BLaER1 treated with 17β-estradiol and CSF1 and Interleukin-3, amounts not matched to agents 10 nM and 100 nM (cell line): ENCODE measurements at regions not wholly inside any gene's neighbourhood (a gene's known extent, or its start where the extent isn't known, plus 50 kb on each side); places are given as distances from the start of the nearest gene placed in this dataset.

ENCODE experiments used
- H3K27ac ChIP-seq, 11 experiments: shearing (Covaris generic); formaldehyde crosslinking; 2 replicates each; pipeline ENCODE4 v1.8.1; 2022
- H3K27me3 ChIP-seq, 11 experiments: shearing (Covaris generic); formaldehyde crosslinking; 2 replicates each; pipeline ENCODE4 v1.8.1; 2022
- H3K36me3 ChIP-seq, 11 experiments: shearing (Covaris generic); formaldehyde crosslinking; 2 replicates each; pipeline ENCODE4 v1.8.1; 2022
- H3K4me1 ChIP-seq, 10 experiments: shearing (Covaris generic); formaldehyde crosslinking; 2 replicates each; pipeline ENCODE4 v1.8.1; 2022
- H3K4me2 ChIP-seq, 11 experiments: shearing (Covaris generic); formaldehyde crosslinking; 2 replicates each; pipeline ENCODE4 v1.8.1; 2022
- H3K4me3 ChIP-seq, 10 experiments: shearing (Covaris generic); formaldehyde crosslinking; 2 replicates each; pipeline ENCODE4 v1.8.1; 2022
- H3K9ac ChIP-seq, 11 experiments: shearing (Covaris generic); formaldehyde crosslinking; 2 replicates each; pipeline ENCODE4 v1.8.1; 2022
- H3K9me3 ChIP-seq, 11 experiments: shearing (Covaris generic); formaldehyde crosslinking; replicated peaks in 1 of 11; 2 replicates each; pipeline ENCODE4 v1.8.1; 2022
- H4K20me1 ChIP-seq, 11 experiments: shearing (Covaris generic); formaldehyde crosslinking; 2 replicates each; pipeline ENCODE4 v1.8.1; 2022
- Cebpa-rat ChIP-seq, 11 experiments: shearing (Covaris generic); IDR thresholded peaks; 2 replicates each; pipeline ENCODE4 v1.8.1; 2022

GRCh38 chr9:35555246-35555701, 49.8 kb upstream of the TESK1 start:
- Histone ChIP-seq H3K9ac (no peak overlapping the region), H3K4me1 (peaks cover 0 to 22% (median 9%) of the 10 kb centered on the region in 10 experiments; a peak in 12 of 20 replicates), H3K36me3 (peaks cover 20 to 56% (median 36%) of the 10 kb centered on the region in 11 experiments; a peak in 20 of 22 replicates), H3K27ac (no peak overlapping the region), H3K4me2 (no peak overlapping the region), H4K20me1 (peaks cover 0 to 23% (median 5%) of the 10 kb centered on the region in 11 experiments; a peak in 8 of 22 replicates), H3K4me3 (no peak overlapping the region), H3K9me3 (no peaks in the 10 kb centered on the region), H3K27me3 (no peaks in the 10 kb centered on the region)
- no peak for TF ChIP-seq Cebpa-rat (IDR thresholded peaks at IDR 0.05)
